ENCODE measurements at regions not wholly inside any gene's neighbourhood (a gene's known extent, or its start where the extent isn't known, plus 50 kb on each side); places are given as distances from the start of the nearest gene placed in this dataset.
"Not testable (repeated sequence)": the region's sequence is repeated elsewhere in the genome, so short reads cannot be mapped to it uniquely, and the experiment has no call there.

DNA sequence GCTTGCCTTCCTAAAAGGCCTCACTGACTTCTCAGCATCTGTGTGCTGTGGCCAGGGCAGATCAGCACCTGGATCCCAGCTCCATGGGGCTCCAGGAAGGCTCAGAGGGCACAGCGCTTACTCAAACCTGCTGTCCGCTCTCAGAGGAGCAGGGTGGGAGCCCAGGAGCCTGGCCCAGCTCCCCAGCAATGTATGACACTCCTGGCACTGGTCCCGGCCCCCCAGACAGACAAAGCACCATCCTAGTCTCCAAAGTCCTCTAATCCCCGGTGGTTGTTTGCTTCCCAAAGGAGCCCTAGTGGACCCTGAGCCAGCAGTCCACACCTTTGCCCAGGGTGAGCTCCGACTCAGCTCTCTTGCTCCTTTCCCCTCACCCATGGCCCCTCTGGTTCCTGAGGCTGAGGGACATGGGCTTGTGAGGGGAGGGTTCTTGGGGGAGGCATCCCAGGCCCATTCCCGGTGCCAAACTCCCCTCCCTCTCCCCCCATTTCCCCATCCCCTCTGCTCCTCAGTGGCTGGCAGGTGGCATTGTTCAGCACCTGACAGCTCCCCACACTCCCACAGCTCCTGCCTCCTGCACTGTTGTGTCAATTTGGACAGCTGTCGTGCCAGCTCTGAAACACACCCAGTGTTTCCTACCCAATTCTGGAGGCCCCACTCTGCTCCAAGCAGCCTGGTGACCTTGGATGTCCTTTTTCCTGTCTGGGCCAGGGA is 164.3 kb downstream of the TRIM43 start:
- in situ Hi-C loops (cut with HindIII; ENCODE audit: low pct_unique_long_range_greater_than_20kb, low sequenced_read_pairs); DNase-seq (ENCODE audit: low read depth, low spot score): not testable (repeated sequence)

DNA sequence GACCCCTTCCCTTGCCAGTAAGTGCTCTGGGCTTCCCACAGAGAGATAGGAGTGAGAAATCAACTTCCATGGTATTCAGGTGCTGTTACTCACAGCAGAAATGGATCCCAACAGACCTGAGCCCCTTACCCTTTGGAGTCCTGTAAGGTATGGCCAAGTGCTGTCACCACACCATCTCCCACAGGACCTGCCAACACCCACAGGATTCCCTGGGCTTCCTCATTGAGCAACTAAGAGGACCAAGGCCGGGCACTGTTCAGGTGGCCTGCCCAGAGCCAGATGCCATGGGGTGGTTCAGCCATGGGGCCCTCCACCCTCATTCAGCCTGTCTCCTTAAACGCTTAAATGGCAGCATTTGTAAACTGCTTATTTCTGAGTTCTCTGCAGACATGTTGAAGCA is 166.2 kb downstream of the TRIM43 start:
- in situ Hi-C loops (cut with HindIII; ENCODE audit: low pct_unique_long_range_greater_than_20kb, low sequenced_read_pairs), result no loop called here
- DNase-seq (ENCODE audit: low read depth, low spot score), result no peak

DNA sequence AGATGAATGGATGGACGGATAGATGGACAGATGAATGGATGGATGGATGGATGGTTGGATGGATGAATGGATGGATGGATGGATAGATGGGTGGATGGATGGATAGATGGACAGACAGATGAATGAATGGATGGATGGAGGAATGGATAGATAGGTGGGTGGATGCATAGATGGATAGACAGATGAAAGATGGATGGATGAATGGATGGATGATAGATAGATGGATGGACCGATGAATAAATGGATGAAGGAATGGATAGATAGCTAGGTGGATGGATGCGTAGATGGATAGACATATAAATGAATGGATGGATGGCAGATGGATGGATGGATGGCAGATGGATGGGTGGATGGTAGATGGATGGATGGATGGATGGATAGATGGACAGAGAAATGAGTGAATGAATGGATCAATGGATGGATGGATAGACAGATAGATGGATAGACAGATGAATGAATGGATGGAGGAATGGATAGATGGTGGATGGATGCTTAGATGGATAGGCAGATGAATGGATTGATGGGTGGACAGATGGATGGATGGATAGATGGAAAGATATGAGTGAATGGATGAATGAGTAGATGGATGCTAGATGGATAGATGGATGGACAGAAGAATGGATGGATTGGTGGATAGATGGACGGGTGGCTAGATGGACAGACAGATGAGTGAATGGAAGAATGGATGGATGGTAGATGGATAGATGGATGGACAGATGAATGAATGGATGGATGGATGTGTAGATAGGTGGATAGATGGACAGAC is 167.9 kb downstream of the TRIM43 start:
- no peak for DNase-seq (ENCODE audit: low read depth, low spot score)
- in situ Hi-C loops (cut with HindIII; ENCODE audit: low pct_unique_long_range_greater_than_20kb, low sequenced_read_pairs), result no loop called here

DNA sequence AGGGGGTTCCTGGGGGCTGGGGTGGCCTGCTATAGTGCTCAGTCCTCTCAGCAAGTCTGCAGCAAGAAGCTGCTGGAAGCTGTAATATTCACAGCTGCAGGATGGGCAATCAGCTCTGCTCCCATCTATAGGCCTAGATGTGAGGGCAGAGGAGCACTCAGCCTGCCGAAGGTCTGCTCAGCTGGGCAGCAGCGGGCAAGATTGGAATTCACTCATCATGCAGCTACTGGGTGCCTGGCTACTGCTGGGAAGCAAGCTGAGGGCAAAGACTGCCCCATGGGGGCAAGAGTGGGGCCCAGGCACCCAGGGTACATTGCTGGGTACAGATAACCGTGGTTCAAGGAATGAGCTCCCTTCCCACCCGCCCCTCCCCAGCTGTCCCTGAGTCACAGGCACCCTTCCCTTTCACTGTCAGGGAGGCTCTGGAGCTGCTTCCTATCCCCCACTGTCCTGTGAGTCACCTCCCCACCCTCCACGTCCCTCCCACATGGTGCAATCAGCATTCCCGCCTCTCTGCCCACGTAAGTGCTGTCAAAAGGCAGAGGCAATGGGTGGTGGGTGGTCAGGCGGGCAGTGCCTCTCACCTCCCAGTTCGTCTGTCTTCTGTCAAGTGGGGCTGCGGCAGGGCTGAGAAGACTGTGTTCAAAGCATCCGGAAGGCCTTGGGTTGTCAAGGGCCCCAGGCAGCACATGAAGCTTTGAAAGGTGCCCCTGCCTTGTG is 169.2 kb downstream of the TRIM43 start:
- no peak for DNase-seq (ENCODE audit: low read depth, low spot score)
- in situ Hi-C loops (cut with HindIII; ENCODE audit: low pct_unique_long_range_greater_than_20kb, low sequenced_read_pairs), result no loop called here

DNA sequence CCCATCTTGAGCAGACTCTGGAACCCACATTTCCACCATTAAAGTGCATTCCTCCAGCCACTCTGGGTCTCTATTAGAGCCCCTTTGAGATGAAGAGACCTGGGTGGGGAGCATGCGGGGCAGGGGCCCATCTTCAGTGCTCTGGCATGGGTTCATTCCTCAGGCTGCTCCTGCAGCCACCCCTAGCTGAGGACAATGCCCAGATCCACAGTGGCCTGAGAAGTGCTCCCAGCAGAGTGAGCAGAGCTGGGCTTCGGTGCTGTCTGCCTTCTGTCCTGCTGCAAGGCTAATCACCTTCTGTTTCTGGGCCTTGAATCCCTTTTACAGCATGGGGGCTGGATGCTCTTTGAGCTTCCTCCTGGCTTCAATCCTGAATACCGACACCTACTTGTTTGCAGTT is 169.8 kb downstream of the TRIM43 start:
- in situ Hi-C loops (cut with HindIII; ENCODE audit: low pct_unique_long_range_greater_than_20kb, low sequenced_read_pairs), result no loop called here
- DNase-seq (ENCODE audit: low read depth, low spot score), result no peak

DNA sequence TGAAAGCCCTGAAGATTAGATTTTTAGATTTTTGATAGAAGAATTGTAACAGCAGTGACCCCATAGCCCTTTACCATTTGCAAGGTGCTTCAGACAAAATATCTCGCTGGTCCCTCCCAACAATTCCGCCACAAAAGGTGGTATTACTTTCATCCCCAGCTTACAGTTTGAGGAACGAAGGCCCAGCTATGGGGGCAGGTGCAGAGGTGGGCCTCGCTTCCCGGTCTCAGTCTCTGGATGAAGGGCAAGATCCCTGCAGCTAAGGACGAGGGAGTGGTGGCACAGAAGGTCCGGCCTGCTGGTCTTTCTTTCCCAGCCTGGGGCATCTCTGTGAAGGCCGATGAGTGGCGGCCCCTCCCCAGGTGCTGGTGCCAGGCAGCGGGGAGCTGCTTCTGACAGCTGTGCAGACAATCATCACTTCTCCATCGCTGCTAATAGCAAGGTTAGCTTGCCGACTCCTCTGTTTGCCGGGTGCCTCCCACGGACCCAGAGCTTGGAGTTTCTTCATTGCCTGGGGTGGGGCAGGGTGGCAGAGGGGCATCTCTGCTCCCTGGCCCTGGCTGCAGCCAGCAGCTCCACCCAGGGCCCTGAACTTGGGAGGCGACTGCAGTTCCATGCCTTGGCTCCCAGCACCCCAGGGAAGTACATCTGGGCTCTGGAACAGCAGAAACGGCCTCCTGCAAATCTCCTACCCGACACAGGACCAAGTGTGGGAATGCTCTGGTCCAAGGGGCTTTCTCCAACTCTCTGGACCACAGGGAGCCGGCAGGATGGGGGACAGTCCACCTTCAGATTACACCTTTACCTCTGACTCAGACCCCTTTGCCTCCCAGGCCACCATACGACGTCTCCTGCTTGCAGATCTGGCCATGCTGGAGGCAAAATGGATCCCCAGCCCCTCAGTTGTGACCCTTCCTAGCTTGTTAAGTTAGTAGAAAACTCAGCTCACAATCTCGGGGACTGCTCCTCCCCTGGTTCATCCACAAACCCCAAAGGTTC is 170.5 kb downstream of the TRIM43 start:
- in situ Hi-C loops (cut with HindIII; ENCODE audit: low pct_unique_long_range_greater_than_20kb, low sequenced_read_pairs); DNase-seq (ENCODE audit: low read depth, low spot score): not testable (repeated sequence)

DNA sequence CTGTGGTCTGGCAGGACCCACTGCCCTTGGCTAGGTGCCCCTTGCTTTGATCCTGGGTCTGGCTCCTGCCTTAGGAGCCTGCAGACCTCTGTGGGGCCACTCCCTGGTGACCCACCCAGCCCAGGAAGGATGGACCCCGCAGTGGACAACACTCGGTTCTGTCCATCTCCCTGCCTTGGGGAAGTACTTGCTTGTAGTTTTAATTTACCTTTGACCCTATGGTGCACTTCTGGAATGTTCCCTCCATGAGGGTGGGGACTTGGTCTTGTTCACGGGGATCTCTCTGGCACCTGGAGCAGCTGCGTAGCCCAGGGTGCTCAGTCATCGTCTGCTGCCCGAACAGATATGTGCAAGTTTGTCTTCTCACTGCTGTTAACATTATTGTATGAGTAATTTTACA is 171.3 kb downstream of the TRIM43 start:
- in situ Hi-C loops (cut with HindIII; ENCODE audit: low pct_unique_long_range_greater_than_20kb, low sequenced_read_pairs); DNase-seq (ENCODE audit: low read depth, low spot score): not testable (repeated sequence)

DNA sequence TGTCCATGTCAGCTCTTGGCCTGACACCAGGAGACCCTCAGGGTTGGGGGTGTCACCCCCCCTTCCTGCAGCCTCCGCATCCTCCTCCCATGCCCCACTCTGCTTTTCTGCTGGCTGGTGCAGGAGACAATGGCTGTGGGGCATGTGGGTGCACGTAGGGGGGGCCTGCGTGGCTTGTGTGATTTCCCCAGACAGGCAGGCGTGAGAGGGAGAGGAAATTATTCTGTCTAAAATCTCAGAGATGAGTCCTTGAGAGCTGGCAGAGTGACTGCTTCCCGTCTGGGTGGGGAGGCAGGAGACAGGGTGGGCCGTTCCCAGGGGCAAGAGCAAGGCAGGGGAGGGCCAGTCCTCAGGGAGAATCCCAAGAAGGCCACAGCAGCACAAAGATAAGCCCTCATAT is 173.2 kb downstream of the TRIM43 start:
- DNase-seq (ENCODE audit: low read depth, low spot score); in situ Hi-C loops (cut with HindIII; ENCODE audit: low pct_unique_long_range_greater_than_20kb, low sequenced_read_pairs): not testable (repeated sequence)

DNA sequence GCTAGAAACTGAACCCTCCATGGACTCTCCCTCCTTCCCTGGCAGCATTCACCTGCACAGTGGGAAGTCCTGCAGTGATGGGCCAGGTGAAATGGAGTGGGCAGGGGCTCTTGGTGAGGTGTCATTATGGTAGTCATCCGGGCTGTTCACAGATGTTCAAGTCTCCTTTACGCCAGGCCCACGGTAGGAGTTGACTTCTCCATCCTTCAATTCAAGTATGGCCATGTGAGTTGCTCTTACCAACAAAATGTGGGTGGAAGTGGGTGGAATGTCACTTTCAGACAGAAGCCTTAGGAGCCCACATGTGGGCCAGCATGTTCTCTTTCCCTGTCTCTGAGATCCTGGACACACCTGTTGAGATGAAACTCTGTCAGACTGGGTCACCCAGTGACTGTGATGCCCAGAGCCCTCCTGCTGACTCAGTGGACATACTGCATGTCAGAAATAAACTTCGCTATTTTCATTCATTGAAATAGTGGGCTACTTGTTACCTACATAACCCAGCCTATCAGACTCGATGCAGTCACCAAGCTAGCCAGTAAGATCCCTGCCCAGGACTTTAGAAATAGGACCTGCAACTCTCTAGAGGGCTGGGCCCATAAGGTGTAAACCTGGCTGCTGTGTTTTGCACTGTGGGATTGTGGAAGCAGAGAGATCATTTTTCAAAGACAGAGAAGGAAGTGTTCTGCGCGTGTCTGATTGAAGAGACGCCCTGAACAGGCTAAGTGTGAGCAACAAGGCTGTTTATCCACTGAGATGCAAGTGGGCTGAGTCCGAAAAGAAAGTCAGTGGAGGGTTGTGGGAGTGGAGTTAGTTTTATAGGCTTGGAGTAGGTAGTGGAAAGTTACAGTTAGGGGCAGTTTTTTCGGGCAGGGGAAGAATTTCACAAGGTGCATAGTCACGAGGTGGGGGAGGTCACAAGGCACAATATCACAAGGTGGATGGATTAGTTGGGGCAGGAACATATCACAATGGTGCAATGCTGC is 174.4 kb downstream of the TRIM43 start:
- in situ Hi-C loops (cut with HindIII; ENCODE audit: low pct_unique_long_range_greater_than_20kb, low sequenced_read_pairs); DNase-seq (ENCODE audit: low read depth, low spot score): not testable (repeated sequence)

DNA sequence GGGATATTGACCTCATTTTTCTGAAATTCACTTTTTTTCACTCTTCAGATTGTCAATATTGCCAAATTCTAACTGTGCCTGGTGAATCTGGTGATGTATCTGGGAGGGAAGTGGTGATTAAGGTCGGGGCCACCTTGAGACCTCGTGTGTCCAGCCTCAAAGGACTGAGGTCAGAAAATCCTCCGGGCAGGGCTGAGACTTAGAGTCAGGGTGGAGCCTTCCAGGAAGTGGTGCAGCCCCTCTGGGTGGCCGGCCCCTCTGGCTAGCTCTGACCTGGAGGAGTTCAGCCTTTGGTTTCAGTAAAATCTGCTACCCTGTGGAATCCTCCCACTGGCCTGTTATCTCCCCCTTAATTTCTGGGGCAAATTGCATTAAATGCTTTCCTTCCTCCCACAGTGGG is 175.7 kb downstream of the TRIM43 start:
- in situ Hi-C loops (cut with HindIII; ENCODE audit: low pct_unique_long_range_greater_than_20kb, low sequenced_read_pairs); DNase-seq (ENCODE audit: low read depth, low spot score): not testable (repeated sequence)

DNA sequence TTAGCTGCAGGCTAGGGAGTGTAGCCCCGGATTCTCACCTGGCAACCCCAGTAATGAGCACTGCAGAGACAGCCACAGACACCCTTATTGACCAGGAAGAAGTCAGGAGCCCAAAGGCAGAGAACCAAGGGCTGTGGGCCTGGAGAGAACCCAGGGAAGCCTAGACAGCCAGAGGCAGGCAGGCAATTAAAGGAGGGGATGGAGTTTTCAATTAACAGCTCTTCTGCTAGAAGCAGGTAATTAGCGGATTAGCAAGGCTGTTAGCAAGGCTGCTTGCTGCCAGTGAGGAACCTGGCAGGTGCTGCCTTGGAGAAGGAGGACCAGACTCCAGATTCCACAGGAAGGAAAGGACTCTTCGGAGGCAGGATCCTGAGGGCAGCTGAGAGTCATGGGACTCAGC is 176.1 kb downstream of the TRIM43 start:
- in situ Hi-C loops (cut with HindIII; ENCODE audit: low pct_unique_long_range_greater_than_20kb, low sequenced_read_pairs); DNase-seq (ENCODE audit: low read depth, low spot score): not testable (repeated sequence)

DNA sequence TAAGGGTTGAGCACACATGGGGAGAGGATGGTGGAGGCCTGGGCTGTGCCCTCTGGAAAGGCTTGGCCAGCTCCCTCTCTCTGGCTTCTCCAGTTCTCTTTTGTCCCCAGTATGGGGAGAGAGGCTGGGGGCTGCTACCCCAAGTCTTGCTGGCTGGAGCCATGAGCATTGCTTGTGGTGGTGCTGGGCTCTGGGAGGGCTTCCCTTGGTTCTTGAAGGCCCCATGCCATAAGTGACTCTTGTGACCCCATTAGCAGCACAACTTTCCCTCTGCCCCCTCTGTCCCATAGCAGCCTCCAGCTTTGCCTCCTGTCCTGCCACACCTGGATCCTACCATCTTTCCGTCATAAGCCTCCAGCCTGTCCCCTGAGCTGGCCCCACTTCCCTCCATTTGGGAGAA is 177.5 kb downstream of the TRIM43 start:
- DNase-seq (ENCODE audit: low read depth, low spot score); in situ Hi-C loops (cut with HindIII; ENCODE audit: low pct_unique_long_range_greater_than_20kb, low sequenced_read_pairs): not testable (repeated sequence)

DNA sequence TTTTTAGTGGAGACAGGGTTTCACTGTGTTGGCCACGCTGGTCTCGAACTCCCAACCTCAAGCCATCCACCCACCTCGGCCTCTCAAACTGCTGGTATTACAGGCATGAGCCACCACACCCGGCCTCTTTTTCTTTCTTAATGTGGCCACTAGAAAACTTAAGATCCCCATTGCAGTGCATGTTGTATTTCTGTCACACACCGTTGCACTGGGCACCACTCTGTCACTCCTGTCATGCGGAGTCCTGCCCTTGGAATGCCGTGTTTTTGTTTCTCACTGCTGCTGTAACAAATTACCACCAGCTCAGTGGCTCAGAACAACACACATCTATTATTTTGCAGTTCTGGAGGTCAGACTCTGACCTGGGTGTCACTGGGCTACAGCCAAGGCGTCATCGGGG is 178.9 kb downstream of the TRIM43 start:
- DNase-seq (ENCODE audit: low read depth, low spot score); in situ Hi-C loops (cut with HindIII; ENCODE audit: low pct_unique_long_range_greater_than_20kb, low sequenced_read_pairs): not testable (repeated sequence)

DNA sequence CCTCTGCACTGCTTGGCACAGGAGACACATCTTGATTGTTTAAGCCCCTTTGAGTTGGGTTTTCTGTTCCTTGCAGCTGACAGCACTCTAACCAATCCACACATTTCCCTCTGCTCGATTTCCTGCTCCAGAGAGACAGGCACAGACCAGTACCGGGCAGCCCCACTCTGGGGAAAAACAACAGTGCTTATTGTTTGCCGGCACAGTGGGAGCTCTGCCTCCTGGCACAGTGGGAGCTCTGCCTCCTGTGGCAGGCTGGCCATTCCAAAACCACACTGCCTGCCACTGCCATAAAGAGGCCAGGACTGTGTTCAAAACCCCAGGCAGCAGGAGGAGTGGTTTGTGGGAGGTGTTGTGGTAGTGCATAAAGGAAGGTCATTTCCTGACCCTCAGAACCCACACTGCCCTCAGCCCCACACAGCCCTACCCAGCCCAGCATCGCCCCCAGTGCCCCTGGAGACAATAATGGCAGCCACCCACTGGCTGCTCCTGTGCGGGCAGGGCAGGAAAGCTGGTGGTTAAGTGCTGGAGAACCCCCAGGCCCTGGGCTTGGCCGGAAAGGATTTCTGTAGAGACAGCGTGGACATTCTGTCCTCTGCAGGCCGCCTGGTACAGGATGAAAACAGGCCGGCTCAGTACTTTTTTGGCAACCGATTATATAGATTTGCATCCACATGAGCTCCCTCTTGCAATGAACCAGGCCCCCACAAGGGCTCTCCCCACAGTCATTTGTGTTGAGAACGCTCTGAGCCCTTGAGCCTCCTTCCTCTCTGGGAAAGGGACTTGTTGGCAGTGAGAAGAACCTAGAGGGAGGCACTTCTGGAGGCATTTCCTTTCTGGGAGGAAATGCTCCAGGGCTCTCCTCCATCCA is 182.8 kb downstream of the TRIM43 start:
- DNase-seq (ENCODE audit: low read depth, low spot score); in situ Hi-C loops (cut with HindIII; ENCODE audit: low pct_unique_long_range_greater_than_20kb, low sequenced_read_pairs): not testable (repeated sequence)

DNA sequence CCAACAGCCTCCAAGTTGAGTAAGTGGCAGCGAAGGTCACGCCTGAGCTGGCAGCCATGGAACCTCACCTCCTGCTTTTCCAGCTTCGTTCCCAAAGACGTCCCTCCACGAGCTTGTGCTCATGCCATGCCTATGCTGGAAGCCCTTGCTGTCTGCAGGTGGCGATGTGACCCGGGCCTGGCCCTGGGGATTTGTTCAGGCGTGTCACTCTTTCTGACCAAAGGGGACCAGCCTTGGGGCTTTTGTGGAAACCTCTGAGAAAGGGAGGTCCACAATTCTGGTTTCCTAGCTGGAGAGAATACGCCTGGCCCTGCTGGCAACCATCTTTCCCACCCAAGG is 183.4 kb downstream of the TRIM43 start:
- in situ Hi-C loops (cut with HindIII; ENCODE audit: low pct_unique_long_range_greater_than_20kb, low sequenced_read_pairs); DNase-seq (ENCODE audit: low read depth, low spot score): not testable (repeated sequence)
